Prostate gland (tissue), 1 donor: ENCODE measurements at regions not wholly inside any gene's neighbourhood (a gene's known extent, or its start where the extent isn't known, plus 50 kb on each side); places are given as distances from the start of the nearest gene placed in this dataset.

Source experiments
- POLR2A ChIP-seq: fragments of 450-650 bp; IDR thresholded peaks from one replicate; pipeline ENCODE4 v1.6.1; 2016; ENCODE audit warnings: antibody characterized with exemption, mild to moderate bottlenecking
- POLR2AphosphoS5 ChIP-seq: sonication (generic); formaldehyde crosslinking; IDR thresholded peaks from one replicate; pipeline ENCODE4 v1.6.1; 2017; ENCODE audit warnings: antibody characterized with exemption

DNA sequence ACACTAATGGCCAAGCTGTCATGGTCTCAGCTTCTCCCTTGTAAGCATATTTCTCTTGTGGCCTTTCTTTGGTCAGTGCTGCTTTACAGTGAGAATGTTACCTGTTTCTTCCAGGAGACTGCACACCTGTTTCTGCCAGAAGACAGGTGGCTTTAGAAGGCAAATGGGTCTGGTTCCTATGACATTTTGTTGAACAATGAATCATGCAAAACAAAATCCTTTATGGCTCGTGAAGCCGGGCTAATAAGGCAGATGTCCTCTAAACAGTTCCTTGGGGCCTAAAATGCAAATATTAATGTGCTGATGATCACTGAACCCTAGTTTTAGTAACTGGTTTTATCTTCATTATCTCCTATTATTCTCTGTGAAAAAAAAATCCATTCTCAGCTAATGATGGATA lies 927.6 kb downstream of the GALC start:
- no peak for TF ChIP-seq POLR2A
- no peak for TF ChIP-seq POLR2AphosphoS5
